GM18868 (cell line): ENCODE measurements at regions not wholly inside any gene's neighbourhood (a gene's known extent, or its start where the extent isn't known, plus 50 kb on each side); places are given as distances from the start of the nearest gene placed in this dataset.

ENCODE experiments used
- ATAC-seq: cut with Tn5 transposase; IDR thresholded peaks from one replicate; pipeline ENCODE4 v1.9.1; 2021; ENCODE audit warnings: mild to moderate bottlenecking, moderate library complexity; ENCODE audit not compliant: unreplicated experiment

DNA sequence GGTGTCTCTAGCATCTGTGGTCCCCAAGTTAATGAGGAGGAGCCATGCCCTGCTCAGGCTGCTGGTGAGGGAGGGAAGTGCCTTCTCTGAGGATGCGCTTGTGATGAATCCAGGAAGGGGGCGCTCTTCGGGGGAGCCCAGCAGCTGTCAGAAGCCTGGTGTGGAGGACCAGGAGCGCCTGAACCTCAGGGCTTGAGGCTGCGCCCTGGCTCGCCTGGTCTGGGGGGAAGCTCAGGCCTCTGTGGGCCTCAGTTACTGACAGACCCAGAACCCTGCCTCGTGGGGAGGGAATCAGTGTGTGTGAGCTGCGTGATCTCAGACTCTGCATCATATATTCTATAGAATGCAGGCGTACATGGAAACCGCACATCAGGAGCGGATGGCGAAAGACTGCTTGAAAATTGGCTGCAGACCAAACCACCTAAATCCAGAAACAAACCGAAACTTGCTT lies 126.1 kb downstream of the SEC14L1 start:
- ATAC-seq = no peak

GRCh38 chr17:77269696-77270681 lies 129.2 kb downstream of the SEC14L1 start:
- ATAC-seq = no peak

DNA sequence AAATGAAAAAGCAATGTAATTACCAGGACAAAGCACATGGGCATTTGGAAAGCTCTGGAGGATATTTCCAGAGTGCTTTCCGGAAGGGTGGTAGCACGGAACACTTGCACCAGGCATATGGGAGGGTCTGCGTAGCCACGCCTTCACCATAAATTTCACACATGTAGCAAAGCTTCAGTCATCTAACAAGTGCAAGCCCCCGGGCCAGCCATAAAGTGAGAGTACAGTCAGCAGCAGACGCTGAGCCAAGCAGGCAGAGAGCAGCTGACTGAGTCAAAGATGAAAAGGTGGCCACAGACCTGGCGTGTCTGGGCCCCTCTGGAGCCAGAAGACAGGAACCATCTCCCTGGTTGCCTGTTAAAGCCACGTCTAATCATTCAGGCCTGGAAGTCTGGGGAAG lies 130.6 kb downstream of the SEC14L1 start:
- ATAC-seq = no peak

DNA sequence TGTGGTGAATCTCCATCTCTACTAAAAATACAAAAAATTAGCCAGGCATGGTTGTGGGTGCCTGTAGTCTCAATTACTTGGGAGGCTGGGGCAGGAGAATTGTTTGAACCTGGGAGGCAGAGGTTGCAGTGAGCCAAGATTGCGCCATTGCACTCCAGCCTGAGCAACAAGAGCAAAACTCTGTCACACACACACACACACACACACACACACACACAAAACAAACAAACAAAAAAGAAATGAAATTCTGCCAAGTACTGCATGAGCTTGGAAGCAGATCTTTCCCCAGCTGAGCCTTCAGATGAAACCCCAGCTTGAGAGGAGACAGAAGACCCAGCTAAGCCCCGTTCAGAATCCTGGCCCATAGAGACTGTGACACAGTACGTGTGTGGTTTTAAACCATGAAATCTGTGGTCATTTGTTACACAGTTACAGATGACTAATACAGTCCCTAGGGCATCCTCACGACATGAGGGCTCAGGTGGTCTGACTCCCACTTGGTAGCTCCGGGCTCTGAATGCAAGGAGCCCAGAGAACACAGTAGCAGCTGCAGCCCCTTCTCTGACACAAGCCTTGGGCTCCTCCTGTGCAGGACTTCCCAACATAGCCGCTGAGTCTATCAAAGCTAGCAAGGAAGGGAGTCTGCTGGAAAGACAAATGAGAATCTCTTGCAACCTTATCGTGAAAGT lies 132.8 kb downstream of the SEC14L1 start:
- no peak for ATAC-seq

GRCh38 chr17:77274096-77274845 lies 133.5 kb downstream of the SEC14L1 start:
- no peak for ATAC-seq

GRCh38 chr17:77279448-77280303 lies 138.9 kb downstream of the SEC14L1 start:
- ATAC-seq = no peak

DNA sequence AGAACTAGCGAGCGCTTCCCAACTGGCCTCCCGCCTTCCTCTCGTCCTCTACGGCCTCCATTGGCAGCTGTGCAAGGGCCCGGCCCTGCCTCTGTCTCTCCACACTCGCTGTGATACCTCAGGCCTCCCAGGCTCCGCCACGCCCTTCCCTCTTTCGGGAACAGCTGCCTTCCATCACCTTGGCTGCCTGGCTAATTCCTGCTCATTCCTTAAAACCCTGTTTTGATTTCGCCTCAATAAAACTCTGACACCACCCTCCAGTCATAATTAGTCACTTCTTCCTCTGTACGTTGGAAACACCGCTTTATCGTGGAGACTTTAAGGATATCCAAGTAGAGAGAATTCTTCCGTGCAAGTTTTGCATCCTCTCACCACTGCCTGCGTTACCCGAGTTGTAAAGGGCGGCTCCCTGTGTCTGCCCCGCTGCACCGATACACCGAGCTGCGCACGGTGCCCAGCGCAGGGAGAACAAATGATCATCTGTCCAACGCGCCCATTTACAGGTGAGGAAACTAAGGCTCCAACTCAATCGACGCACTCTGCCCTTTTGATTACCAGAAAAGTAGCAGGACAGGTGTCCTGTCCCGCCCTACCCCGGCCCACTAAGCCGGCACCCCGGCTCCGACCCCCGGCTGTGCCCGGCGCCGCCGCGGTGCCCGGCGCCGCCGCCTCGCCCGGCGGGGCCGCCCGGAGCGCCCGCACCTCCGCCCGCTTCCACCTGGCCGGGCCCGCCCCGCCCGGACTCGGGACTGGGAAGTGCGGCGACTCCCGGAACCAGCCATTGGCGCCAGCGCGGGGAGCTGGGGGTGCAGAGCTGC lies 139.7 kb downstream of the SEC14L1 start:
- peak; percentile 5 for ATAC-seq

- peak; percentile 63 for ATAC-seq
These were observed 140.5 kb downstream of the SEC14L1 start for GRCh38 chr17:77281122-77281903.

- ATAC-seq = no peak
These were observed 141.2 kb downstream of the SEC14L1 start for GRCh38 chr17:77281904-77282367.

- ATAC-seq = no peak
These were observed 142.1 kb downstream of the SEC14L1 start for GRCh38 chr17:77282524-77283515.

DNA sequence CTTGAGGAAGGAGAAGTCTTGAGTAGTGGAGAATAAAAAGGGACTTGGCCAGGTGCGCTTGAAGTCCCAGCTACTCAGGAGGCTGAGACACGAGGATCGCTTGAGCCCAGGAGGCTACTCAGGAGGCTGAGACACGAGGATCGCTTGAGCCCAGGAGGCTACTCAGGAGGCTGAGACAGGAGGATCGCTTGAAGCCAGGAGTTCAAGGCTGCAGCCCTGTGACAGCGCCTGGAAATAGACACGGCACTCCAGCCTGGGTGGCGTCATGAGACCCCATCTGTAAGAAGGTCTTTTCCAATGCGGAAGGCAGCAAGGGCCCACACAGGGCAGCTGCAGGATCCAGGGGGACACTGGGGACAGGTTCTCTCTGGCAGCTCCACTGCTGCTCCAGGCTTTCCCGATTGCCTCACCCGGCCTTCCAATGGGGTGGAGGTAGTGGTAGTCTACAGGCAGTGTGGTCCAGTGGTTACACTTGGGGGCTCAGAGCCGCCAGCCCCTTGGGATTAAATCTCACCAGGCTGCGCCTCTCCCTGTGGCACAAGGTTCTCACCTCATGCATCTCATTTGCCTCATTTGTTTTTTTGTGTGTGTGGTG lies 143.4 kb downstream of the SEC14L1 start:
- no peak for ATAC-seq

DNA sequence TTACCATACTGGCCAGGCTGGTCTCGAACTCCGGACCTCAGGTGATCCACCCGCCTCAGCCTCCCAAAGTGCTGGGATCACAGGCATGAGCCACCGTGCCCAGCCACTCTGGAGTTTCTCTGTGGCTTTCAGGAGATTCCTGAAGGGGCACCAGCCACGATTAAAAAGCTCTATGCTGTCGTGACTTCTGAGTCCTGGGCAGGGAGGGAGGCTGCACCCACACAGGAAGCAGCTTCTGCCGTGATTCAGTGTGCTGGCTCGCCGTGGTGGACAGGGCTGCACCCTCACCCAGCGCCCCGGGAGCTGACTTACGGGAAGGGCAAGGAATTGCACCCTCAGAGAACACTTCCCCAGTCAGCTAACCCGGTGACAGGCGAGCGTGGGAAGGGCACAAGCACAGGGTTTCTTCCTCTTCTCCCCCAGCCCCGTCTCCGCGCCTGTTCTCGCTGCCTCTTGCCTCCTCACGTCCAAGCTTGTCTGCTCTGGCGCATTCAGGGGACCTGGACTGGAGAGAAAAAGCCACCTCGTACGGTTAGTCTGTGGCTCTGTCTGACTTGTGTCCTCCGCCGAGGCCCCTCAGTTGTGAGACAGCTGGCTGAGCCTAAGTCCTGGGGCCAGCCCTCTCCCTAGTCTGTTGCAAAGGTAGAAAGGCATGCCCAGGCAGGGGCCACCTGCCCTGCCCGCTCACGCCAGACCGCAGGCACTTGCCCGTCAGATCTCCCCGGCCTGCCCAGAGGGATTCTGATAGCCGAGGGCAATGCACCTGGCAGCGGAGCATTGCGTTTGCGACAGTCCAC lies 145.0 kb downstream of the SEC14L1 start:
- no peak for ATAC-seq

- no peak for ATAC-seq
These were observed 145.5 kb downstream of the SEC14L1 start for GRCh38 chr17:77286391-77286640.

- no peak for ATAC-seq
These were observed 146.1 kb downstream of the SEC14L1 start for GRCh38 chr17:77286641-77287431.

GRCh38 chr17:77287432-77288068 lies 146.8 kb downstream of the SEC14L1 start:
- no peak for ATAC-seq
